ENCODE measurements at regions not wholly inside any gene's neighbourhood (a gene's known extent, or its start where the extent isn't known, plus 50 kb on each side); places are given as distances from the start of the nearest gene placed in this dataset.
"Not testable (repeated sequence)": the region's sequence is repeated elsewhere in the genome, so short reads cannot be mapped to it uniquely, and the experiment has no call there.

DNA sequence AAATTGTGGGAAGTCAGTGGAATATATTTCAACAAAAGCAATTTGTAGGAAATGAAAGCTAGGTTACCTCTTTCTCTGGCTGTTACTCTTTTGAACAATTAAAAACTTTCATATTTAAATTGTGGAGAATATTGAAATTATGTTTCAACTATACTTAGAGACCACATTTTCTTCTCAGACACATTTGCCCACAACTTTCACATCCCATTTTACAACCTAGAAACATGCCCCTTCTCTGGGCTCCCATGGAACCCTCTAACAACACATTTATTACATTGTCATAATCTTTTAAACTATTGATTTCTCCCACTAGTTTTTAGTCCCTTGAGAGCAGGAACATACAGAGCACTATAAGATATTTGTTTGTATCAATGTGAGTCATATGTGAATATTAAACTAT, 211.7 kb upstream of the TTC14 start:
- no peak for DNase-seq (ENCODE audit: extremely low read depth in 1 of 11, low read depth in 9 of 11, low spot score in 4 of 11)

GRCh38 chr3:180391001-180391400, 211.0 kb upstream of the TTC14 start:
- DNase-seq (ENCODE audit: extremely low read depth in 1 of 11, low read depth in 9 of 11, low spot score in 4 of 11): no peak

DNA sequence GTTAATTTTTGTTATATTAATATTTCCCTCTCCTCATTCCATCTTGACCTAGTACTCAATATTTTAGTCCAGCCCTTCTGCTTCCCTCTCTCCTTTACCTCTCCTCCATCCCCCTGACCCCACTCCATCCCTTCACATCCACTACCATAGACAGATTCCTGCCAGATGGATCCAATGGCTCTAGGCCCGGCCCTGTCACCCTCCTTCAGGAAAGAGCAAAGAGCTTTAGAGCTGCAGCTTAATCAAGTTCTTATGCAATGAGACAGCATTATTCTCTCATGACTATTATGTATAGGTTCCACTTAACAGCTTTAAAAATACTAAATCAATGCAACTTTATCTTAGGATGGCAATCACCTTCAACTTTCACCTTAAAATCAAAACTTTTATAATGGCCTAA, 200.7 kb upstream of the TTC14 start:
- DNase-seq (ENCODE audit: extremely low read depth in 1 of 11, low read depth in 9 of 11, low spot score in 4 of 11): no peak

- DNase-seq (ENCODE audit: extremely low read depth in 1 of 11, low read depth in 9 of 11, low spot score in 4 of 11): no peak
These were observed 199.4 kb upstream of the TTC14 start for GRCh38 chr3:180402471-180403073.

GRCh38 chr3:180403156-180403555, 198.8 kb upstream of the TTC14 start:
- no peak for DNase-seq (ENCODE audit: extremely low read depth in 1 of 11, low read depth in 9 of 11, low spot score in 4 of 11)

DNA sequence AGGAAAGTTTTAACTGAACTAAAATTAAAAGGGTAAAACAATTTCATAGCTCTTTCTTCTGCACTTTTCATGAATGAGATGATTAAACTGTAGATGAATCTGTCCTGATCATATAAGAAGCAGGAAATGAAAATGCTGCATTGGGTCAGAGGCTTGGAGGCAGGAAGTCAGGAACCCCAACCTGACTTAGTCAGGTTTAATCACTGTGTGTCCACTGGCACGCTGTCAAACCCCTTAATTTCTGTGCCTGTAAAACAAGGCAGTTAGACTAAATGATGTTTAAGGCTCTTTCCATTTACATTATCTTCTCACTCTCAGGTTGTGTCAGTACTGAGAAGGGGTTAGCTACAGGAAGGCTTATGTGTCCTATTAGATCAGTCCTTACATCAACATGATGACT, 193.3 kb upstream of the TTC14 start:
- DNase-seq (ENCODE audit: extremely low read depth in 1 of 11, low read depth in 9 of 11, low spot score in 4 of 11): no peak

DNA sequence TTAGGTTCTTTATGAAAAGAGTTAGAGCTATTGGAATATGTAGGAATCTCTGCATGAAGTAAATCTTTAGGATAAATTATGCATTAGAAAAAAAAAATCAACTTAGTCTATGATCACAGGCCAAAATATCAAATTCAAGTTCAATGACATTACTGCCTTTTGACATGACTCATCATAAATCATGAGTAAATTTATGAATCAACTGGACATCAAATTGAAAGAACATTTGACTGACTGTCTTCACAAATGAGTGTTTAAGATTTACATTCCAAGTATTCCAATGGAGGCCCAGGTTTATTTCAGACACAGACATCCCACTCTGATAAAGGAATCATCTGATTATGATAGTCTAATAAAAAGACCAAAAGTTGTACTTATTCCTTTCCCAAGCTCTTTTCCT, 192.8 kb upstream of the TTC14 start:
- no peak for DNase-seq (ENCODE audit: extremely low read depth in 1 of 11, low read depth in 9 of 11, low spot score in 4 of 11)

- no peak for DNase-seq (ENCODE audit: extremely low read depth in 1 of 11, low read depth in 9 of 11, low spot score in 4 of 11)
These were observed 192.1 kb upstream of the TTC14 start for GRCh38 chr3:180409883-180410282.

GRCh38 chr3:180414157-180414556, 187.8 kb upstream of the TTC14 start:
- DNase-seq (ENCODE audit: extremely low read depth in 1 of 11, low read depth in 9 of 11, low spot score in 4 of 11): no peak

DNA sequence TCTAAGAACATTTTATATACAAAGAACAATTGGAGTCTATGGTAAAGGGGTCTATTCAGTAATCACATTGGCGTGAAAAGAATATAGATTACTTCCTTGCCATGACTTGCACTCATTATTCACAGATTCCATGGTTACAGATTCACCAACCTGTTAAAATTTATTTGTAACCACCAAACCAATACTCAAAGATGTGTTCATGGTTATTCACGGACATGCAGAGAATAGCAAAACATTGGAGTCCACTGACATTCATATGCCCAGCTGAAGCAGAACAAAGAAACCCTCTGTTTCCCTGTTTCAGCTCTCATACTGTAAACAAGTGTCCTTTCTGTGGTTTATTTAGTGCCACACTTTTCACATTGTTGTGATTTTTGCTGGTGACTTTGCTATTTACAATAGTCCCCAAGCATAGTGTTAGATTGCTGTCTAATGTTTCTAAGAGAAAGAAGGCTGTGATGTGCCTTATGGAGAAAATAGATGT, 185.8 kb upstream of the TTC14 start:
- no peak for DNase-seq (ENCODE audit: extremely low read depth in 1 of 11, low read depth in 9 of 11, low spot score in 4 of 11)

DNA sequence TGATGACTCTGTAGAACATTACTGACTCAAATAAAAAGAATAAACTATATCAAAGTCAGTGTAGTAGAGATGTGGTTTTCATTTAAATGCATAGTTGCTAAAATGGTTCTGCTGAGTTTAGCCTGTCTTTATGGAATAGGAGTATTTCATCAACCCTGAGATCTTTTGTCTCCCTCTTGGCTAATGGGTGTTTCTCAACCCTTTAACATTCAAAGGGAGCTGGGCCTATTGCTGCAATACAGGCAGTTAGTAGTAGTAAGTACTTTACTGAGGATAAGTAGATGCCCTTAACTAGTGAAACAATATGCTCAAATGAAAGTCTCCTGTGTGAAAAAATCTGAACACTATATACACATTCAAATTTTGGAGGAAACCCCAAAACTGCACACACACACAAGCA, 184.7 kb upstream of the TTC14 start:
- no peak for DNase-seq (ENCODE audit: extremely low read depth in 1 of 11, low read depth in 9 of 11, low spot score in 4 of 11)

DNA sequence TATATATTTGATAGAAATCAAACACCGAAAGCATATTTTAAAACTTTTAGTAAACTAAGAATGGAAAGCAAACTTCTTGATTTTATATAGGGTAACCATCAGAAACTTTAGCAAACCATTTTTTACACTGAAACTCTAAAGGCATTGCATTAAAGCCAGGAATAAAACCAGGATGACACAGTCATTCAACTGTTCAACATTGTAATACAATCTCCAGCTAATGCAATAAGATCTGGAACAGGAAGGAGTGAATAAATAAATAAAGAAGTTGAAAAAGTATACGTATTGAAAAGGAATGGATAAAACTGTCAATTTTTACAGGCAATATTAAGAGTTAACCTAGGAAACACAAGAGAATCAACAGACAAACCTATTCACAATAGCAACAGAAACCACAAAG, 181.9 kb upstream of the TTC14 start:
- no peak for DNase-seq (ENCODE audit: extremely low read depth in 1 of 11, low read depth in 9 of 11, low spot score in 4 of 11)

DNA sequence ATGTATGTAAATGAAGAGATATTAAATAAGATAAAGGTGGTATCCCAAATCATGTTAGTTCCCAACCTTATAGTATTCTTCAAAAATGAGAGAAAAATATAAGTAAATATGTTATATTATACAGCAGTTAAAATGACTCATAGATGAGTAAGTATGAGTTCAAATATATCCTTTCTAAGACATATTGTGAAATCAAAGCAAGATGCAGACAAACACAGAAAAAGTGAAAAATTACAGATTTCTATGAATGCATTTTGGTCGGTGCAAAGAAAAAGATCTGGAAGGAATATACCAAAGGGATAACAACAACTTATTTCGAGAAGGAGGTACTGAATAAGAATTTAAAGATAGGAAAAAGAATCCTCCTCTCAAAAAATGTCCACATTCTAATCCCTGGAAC, 181.2 kb upstream of the TTC14 start:
- no peak for DNase-seq (ENCODE audit: extremely low read depth in 1 of 11, low read depth in 9 of 11, low spot score in 4 of 11)

DNA sequence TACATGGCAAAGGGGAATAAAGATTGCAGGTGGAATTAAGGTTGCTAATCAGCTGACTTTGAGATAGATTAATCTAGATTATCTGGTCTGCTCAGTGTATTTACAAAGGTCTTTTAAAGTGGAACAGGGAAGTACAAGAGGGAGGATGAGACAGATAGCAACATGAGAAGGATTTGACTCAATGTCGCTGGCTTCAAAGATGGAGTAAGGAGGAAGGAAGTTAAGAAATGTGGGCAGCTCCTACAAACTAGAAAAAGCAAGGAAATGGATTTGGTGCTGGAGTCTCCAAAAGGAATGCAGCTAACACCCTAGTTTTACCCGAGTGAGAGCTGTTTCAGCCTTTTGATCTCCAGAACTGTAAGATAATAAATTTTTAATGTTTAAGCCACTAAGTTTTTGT, 180.7 kb upstream of the TTC14 start:
- DNase-seq (ENCODE audit: extremely low read depth in 1 of 11, low read depth in 9 of 11, low spot score in 4 of 11): no peak

DNA sequence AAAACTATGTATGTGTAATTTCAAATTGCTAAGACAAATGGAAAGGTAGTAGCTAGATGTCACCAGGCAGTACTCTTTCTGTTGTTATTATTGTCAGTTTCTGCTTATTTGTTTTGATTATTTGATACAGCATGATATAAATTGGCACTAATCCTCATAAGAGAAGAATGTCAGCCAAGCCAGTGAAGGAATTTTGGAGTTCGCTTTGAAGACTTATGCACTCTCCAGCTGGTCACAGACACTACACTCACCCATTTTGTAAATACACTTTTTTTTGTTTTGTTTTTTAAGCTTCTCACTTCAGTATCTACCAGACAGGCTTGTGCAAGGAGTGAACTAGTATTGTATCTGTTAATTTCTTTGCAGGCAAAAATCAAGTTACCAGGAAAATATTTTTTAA, 180.2 kb upstream of the TTC14 start:
- no peak for DNase-seq (ENCODE audit: extremely low read depth in 1 of 11, low read depth in 9 of 11, low spot score in 4 of 11)

DNA sequence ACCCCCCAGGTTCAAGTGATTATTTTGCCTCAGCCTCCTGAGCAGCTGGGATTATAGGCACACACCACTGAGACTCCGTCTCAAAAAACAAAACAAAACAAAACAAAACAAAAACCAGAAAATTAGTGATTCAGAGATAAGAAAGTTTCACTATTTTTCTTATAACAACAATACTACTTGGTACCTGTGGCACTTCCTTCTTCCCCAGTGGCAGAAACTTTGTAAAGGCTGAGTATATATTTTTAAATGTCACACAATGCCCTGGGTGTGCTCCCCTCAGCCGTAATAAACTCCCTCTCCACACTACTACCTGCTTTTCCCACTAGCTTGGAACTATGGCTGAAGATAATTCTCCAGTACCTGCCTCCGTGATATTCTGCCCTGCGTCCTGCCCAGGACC, 177.7 kb upstream of the TTC14 start:
- DNase-seq (ENCODE audit: extremely low read depth in 1 of 11, low read depth in 9 of 11, low spot score in 4 of 11): not testable (repeated sequence)

- DNase-seq (ENCODE audit: extremely low read depth in 1 of 11, low read depth in 9 of 11, low spot score in 4 of 11): no peak
These were observed 171.1 kb upstream of the TTC14 start for GRCh38 chr3:180430896-180431295.

DNA sequence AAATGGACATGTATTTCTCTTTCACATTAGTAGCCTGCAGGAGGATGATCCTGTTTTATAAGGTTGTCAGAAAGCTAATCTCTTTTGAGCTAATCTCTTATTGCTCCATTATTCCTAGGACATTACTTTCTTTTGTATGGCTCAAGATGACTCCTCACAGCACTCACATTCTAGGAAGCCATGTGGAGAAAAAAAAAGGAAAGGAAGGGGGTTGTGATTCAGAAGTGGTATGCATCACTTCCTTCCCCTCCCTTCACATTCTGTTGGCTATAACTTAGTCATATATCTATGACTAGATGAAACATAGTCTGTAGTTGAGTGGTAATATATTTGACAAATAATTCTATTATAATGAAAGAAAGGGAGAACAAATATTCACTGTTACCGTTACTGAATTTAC, 168.8 kb upstream of the TTC14 start:
- no peak for DNase-seq (ENCODE audit: extremely low read depth in 1 of 11, low read depth in 9 of 11, low spot score in 4 of 11)

GRCh38 chr3:180447136-180447535, 154.8 kb upstream of the TTC14 start:
- DNase-seq (ENCODE audit: extremely low read depth in 1 of 11, low read depth in 9 of 11, low spot score in 4 of 11): no peak

DNA sequence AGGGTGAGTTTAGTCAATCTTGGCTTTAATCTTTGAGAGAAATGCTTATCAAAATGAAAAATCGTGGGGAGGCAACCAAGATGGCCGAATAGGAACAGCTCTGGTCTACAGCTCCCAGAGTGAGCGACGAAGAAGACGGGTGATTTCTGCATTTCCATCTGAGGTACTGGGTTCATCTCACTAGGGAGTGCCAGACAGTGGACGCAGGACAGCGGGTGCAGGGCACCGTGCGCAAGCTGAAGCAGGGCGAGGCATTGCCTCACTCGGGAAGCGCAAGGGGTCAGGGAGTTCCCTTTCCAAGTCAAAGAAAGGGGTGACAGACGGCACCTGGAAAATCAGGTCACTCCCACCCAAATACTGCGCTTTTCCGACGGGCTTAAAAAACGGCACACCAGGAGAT, 153.6 kb upstream of the TTC14 start:
- not testable (repeated sequence) for DNase-seq (ENCODE audit: extremely low read depth in 1 of 11, low read depth in 9 of 11, low spot score in 4 of 11)

DNA sequence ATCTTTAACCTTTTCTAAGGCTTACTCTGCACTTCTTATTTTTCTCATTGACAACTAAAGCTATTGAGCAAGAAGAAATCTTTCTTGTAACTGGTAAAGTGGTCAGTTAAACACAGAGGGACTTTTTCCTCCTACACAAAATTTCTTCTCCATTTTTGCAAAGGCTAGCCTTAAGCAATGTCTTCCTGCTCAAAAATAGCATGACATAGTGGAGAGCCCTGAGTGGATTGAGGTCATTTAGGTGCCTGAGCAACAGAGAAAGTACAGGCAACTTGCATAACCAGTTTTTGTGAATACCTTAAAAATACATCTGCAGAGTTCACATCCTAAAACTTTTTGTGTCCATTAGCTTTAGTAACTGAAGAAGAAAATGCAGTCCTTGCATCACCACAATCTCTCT, 144.7 kb upstream of the TTC14 start:
- no peak for DNase-seq (ENCODE audit: extremely low read depth in 1 of 11, low read depth in 9 of 11, low spot score in 4 of 11)

Data from renal cortex interstitium (tissue), 11 donors.